RWPE2 (cell line): ENCODE measurements at regions not wholly inside any gene's neighbourhood (a gene's known extent, or its start where the extent isn't known, plus 50 kb on each side); places are given as distances from the start of the nearest gene placed in this dataset.
A peak's percentile ranks its signal among the peaks of the same experiment; 100 is the strongest.

Source experiments
- ATAC-seq: fragments of 200-7000 bp; cut with Tn5 transposase; 3 replicates; pipeline ENCODE4 v1.9.1; 2021; ENCODE audit warnings: low read depth
- DNase-seq: peaks from one replicate; pipeline ENCODE4 v3.0.0-alpha.2; 2020; ENCODE audit warnings: low spot score
- H3K27ac ChIP-seq: fragments of 450-650 bp; 2 replicates; pipeline ENCODE4 v1.5.1; 2017; ENCODE audit warnings: mild to moderate bottlenecking; ENCODE audit not compliant: poor library complexity, severe bottlenecking
- H3K27me3 ChIP-seq: fragments of 250-450 bp; sonication (Bioruptor Pico); 2 replicates; pipeline ENCODE4 v1.5.1; 2021; ENCODE audit warnings: mild to moderate bottlenecking, moderate library complexity; ENCODE audit not compliant: insufficient read depth, poor library complexity, severe bottlenecking
- H3K36me3 ChIP-seq: fragments of 250-450 bp; sonication (Bioruptor Pico); 2 replicates; pipeline ENCODE4 v1.5.1; 2020; ENCODE audit warnings: low read depth, mild to moderate bottlenecking, moderate library complexity
- H3K4me1 ChIP-seq: fragments of 250-450 bp; sonication (Bioruptor Pico); 2 replicates; pipeline ENCODE4 v1.5.1; 2021; ENCODE audit warnings: mild to moderate bottlenecking, moderate library complexity; ENCODE audit not compliant: insufficient read depth, poor library complexity, severe bottlenecking
- H3K4me3 ChIP-seq: fragments of 250-450 bp; sonication (Bioruptor Pico); 2 replicates; pipeline ENCODE4 v1.5.1; 2021; ENCODE audit warnings: mild to moderate bottlenecking, moderate library complexity; ENCODE audit not compliant: severe bottlenecking
- H3K9me3 ChIP-seq: fragments of 250-450 bp; sonication (Bioruptor Pico); 2 replicates; pipeline ENCODE4 v1.5.1; 2021; ENCODE audit warnings: mild to moderate bottlenecking, moderate library complexity; ENCODE audit not compliant: severe bottlenecking
- CTCF ChIP-seq: fragments of 450-650 bp; IDR thresholded peaks from one replicate; pipeline ENCODE4 v1.5.1; 2017; ENCODE audit warnings: mild to moderate bottlenecking, moderate library complexity; ENCODE audit not compliant: poor library complexity, severe bottlenecking

GRCh38 chr11:36783808-36784207 lies 185.8 kb upstream of the RAG2 start:
- no peaks in the 10 kb centered on the region for H3K9me3 ChIP-seq
- no peaks in the 10 kb centered on the region for H3K27me3 ChIP-seq
- ATAC-seq = no peak
- no peaks in the 10 kb centered on the region for H3K4me1 ChIP-seq
- DNase-seq = no peak
- H3K36me3 ChIP-seq = no peaks in the 10 kb centered on the region
- H3K4me3 ChIP-seq = no peak overlapping the region
- H3K27ac ChIP-seq = no peak overlapping the region
- TF ChIP-seq CTCF = no peak

GRCh38 chr11:36779791-36780190 lies 181.8 kb upstream of the RAG2 start:
- ATAC-seq = no peak
- Histone ChIP-seq H3K4me3 (no peak overlapping the region), H3K27ac (no peak overlapping the region), H3K36me3 (no peaks in the 10 kb centered on the region), H3K4me1 (peaks cover 3% of the 10 kb centered on the region), H3K27me3 (no peaks in the 10 kb centered on the region), H3K9me3 (no peaks in the 10 kb centered on the region)
- TF ChIP-seq CTCF = no peak
- no peak for DNase-seq

GRCh38 chr11:36777311-36777710 lies 179.3 kb upstream of the RAG2 start:
- Histone ChIP-seq H3K27me3 (no peaks in the 10 kb centered on the region), H3K36me3 (no peaks in the 10 kb centered on the region), H3K27ac (no peak overlapping the region), H3K4me1 (peaks cover 10% of the 10 kb centered on the region), H3K4me3 (no peak overlapping the region), H3K9me3 (no peaks in the 10 kb centered on the region)
- DNase-seq (no peak), ATAC-seq (no peak)
- TF ChIP-seq CTCF = no peak

- no peaks in the 10 kb centered on the region for H3K9me3 ChIP-seq
- H3K4me3 ChIP-seq = no peak overlapping the region
- no peak for TF ChIP-seq CTCF
- no peaks in the 10 kb centered on the region for H3K27me3 ChIP-seq
- ATAC-seq = no peak
- H3K4me1 ChIP-seq = peaks cover 10% of the 10 kb centered on the region
- H3K27ac ChIP-seq = no peak overlapping the region
- no peaks in the 10 kb centered on the region for H3K36me3 ChIP-seq
- DNase-seq = no peak
Observed at GRCh38 chr11:36775756-36776155, 177.7 kb upstream of the RAG2 start.

- no peak for DNase-seq
- Histone ChIP-seq H3K27ac (peak overlapping the region; percentile 49), H3K9me3 (no peaks in the 10 kb centered on the region), H3K4me1 (peaks cover 10% of the 10 kb centered on the region), H3K27me3 (no peaks in the 10 kb centered on the region), H3K36me3 (no peaks in the 10 kb centered on the region), H3K4me3 (no peak overlapping the region)
- peak; percentile 64 for ATAC-seq
- TF ChIP-seq CTCF = no peak
Observed at GRCh38 chr11:36775130-36775529, 177.1 kb upstream of the RAG2 start.
